ENCODE measurements at regions not wholly inside any gene's neighbourhood (a gene's known extent, or its start where the extent isn't known, plus 50 kb on each side); places are given as distances from the start of the nearest gene placed in this dataset.

GRCh38 chr7:101688183-101688831 lies 59.2 kb upstream of the MYL10 start:
- DNase-seq (ENCODE audit: low spot score): peak; percentile 85
- Histone ChIP-seq H3K27ac (no peak overlapping the region), H3K79me2 (no peaks in the 10 kb centered on the region), H3K36me3 (replicated peaks; ENCODE audit: insufficient read depth, low read depth) (no peaks in the 10 kb centered on the region), H4K20me1 (ENCODE audit: insufficient read depth, poor library complexity, severe bottlenecking) (no peaks in the 10 kb centered on the region), H3K9me2 (replicated peaks; ENCODE audit: insufficient read depth) (no peaks in the 10 kb centered on the region), H3K4me1 (ENCODE audit: insufficient read depth) (peaks cover 7% of the 10 kb centered on the region), H3K4me2 (peak overlapping the region; percentile 81), H3K9me3 (ENCODE audit: low read depth) (no peaks in the 10 kb centered on the region), H3K4me3 (no peak overlapping the region), H2AFZ (no peak overlapping the region), H3K27me3 (no peaks in the 10 kb centered on the region)
- TF ChIP-seq CTCF (IDR thresholded peaks at IDR 0.05; ENCODE audit: poor library complexity) (peak; percentile 98), EZH2 (IDR thresholded peaks at IDR 0.05; ENCODE audit: borderline replicate concordance) (no peak)
- 11% methylated on average over 28 of the region's 43 CpGs for WGBS (ENCODE audit: low lambda C conversion rate, missing lambda C conversion rate)

GRCh38 chr7:101688995-101689907 lies 60.2 kb upstream of the MYL10 start:
- no peak for DNase-seq (ENCODE audit: low spot score)
- 81% methylated on average over 15 of the region's 15 CpGs for WGBS (ENCODE audit: low lambda C conversion rate, missing lambda C conversion rate)
- H3K4me2 ChIP-seq: no peak overlapping the region
- TF ChIP-seq CTCF (IDR thresholded peaks at IDR 0.05; ENCODE audit: poor library complexity) (no peak), EZH2 (IDR thresholded peaks at IDR 0.05; ENCODE audit: borderline replicate concordance) (no peak), EZH2phosphoT487 (IDR thresholded peaks at IDR 0.05; ENCODE audit: low read depth, severe bottlenecking, unreplicated experiment) (no peak)
- H3K27me3 ChIP-seq: no peaks in the 10 kb centered on the region
- H3K36me3 ChIP-seq (replicated peaks; ENCODE audit: insufficient read depth, low read depth): no peaks in the 10 kb centered on the region
- no peak overlapping the region for H3K27ac ChIP-seq
- H2AFZ ChIP-seq: no peak overlapping the region
- H4K20me1 ChIP-seq (ENCODE audit: insufficient read depth, poor library complexity, severe bottlenecking): no peaks in the 10 kb centered on the region
- H3K9me2 ChIP-seq (replicated peaks; ENCODE audit: insufficient read depth): no peaks in the 10 kb centered on the region
- no peak overlapping the region for H3K4me3 ChIP-seq
- H3K79me2 ChIP-seq: no peaks in the 10 kb centered on the region
- H3K9me3 ChIP-seq (ENCODE audit: low read depth): no peaks in the 10 kb centered on the region
- peaks cover 7% of the 10 kb centered on the region for H3K4me1 ChIP-seq (ENCODE audit: insufficient read depth)

- Histone ChIP-seq H3K4me3 (no peak overlapping the region), H2AFZ (no peak overlapping the region), H3K9me2 (replicated peaks; ENCODE audit: insufficient read depth) (no peaks in the 10 kb centered on the region), H3K9me3 (ENCODE audit: low read depth) (no peaks in the 10 kb centered on the region), H3K27ac (no peak overlapping the region), H3K27me3 (no peaks in the 10 kb centered on the region), H3K79me2 (no peaks in the 10 kb centered on the region), H3K4me2 (no peak overlapping the region), H3K4me1 (ENCODE audit: insufficient read depth) (peaks cover 7% of the 10 kb centered on the region), H3K36me3 (replicated peaks; ENCODE audit: insufficient read depth, low read depth) (no peaks in the 10 kb centered on the region), H4K20me1 (ENCODE audit: insufficient read depth, poor library complexity, severe bottlenecking) (no peaks in the 10 kb centered on the region)
- peak; percentile 60 for DNase-seq (ENCODE audit: low spot score)
- WGBS (ENCODE audit: low lambda C conversion rate, missing lambda C conversion rate): 73% methylated on average over 6 of the region's 6 CpGs
- TF ChIP-seq EZH2 (IDR thresholded peaks at IDR 0.05; ENCODE audit: borderline replicate concordance) (no peak), CTCF (IDR thresholded peaks at IDR 0.05; ENCODE audit: poor library complexity) (no peak), EZH2phosphoT487 (IDR thresholded peaks at IDR 0.05; ENCODE audit: low read depth, severe bottlenecking, unreplicated experiment) (no peak)
These were observed 61.0 kb upstream of the MYL10 start for GRCh38 chr7:101690061-101690460.
